DND-41 (cell line): ENCODE measurements at regions not wholly inside any gene's neighbourhood (a gene's known extent, or its start where the extent isn't known, plus 50 kb on each side); places are given as distances from the start of the nearest gene placed in this dataset.

ENCODE experiments used
- EZH2 ChIP-seq: IDR thresholded peaks from 3 replicates; pipeline ENCODE4 v1.6.1; 2012; ENCODE audit warnings: borderline replicate concordance, low read depth, mild to moderate bottlenecking, moderate library complexity, low read length, inconsistent platforms; ENCODE audit not compliant: severe bottlenecking
- TF ChIP-seq, protein P1 (sequence below): IDR thresholded peaks from 2 replicates; pipeline ENCODE4 v1.5.1; 2012; ENCODE audit warnings: borderline replicate concordance, low read length, moderate library complexity, mild to moderate bottlenecking; ENCODE audit not compliant: poor library complexity, severe bottlenecking; ENCODE audit errors: extremely low read depth

DNA sequence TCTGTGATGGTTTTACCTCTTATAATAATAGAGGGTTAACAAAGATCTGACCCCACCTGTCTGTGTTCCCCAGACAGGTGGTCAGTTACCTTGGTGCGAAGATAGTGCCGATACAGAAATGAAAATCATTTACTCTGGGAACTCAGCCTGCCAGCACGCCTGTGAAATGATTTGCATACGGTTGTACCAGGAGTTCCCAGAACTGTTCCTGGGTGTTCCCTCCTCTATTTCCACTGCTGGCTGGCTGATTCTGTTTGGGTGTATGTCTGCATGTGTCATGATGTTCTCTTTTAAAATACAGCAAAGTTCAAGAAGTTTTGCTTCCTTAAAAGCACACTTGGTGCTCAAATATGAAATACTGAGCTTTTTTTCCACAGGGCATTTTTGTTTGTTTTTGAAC, 527.1 kb downstream of the FGF9 start:
- TF ChIP-seq, protein P1, sequence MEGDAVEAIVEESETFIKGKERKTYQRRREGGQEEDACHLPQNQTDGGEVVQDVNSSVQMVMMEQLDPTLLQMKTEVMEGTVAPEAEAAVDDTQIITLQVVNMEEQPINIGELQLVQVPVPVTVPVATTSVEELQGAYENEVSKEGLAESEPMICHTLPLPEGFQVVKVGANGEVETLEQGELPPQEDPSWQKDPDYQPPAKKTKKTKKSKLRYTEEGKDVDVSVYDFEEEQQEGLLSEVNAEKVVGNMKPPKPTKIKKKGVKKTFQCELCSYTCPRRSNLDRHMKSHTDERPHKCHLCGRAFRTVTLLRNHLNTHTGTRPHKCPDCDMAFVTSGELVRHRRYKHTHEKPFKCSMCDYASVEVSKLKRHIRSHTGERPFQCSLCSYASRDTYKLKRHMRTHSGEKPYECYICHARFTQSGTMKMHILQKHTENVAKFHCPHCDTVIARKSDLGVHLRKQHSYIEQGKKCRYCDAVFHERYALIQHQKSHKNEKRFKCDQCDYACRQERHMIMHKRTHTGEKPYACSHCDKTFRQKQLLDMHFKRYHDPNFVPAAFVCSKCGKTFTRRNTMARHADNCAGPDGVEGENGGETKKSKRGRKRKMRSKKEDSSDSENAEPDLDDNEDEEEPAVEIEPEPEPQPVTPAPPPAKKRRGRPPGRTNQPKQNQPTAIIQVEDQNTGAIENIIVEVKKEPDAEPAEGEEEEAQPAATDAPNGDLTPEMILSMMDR = no peak
- TF ChIP-seq EZH2 = no peak
